GM12874 (cell line): ENCODE measurements at regions not wholly inside any gene's neighbourhood (a gene's known extent, or its start where the extent isn't known, plus 50 kb on each side); places are given as distances from the start of the nearest gene placed in this dataset.

Experiments
- TF ChIP-seq, protein P1 (sequence below): IDR thresholded peaks from 2 replicates; pipeline ENCODE4 v1.5.1; 2011; ENCODE audit warnings: low read depth, mild to moderate bottlenecking, control low read depth, low read length, moderate library complexity; ENCODE audit not compliant: insufficient read depth

DNA sequence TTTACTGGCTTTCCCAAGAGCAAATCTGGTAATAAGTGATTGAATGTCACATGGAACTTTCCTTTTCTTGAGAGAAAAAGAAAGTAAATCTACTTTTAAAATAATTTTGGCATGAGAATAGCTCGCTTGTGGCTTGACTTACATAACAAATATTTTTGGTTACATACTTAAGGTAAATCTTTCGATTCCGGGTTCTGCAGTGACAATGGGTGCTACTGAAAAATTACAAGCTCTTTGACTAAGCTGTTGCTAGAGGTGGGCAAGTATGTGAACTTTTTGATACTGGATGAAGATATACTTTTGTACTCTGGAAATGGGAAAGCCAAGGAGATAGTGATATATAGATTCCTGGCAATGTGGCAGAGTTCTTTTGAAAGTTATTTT is 51.9 kb upstream of the OTOL1 start:
- TF ChIP-seq, protein P1, sequence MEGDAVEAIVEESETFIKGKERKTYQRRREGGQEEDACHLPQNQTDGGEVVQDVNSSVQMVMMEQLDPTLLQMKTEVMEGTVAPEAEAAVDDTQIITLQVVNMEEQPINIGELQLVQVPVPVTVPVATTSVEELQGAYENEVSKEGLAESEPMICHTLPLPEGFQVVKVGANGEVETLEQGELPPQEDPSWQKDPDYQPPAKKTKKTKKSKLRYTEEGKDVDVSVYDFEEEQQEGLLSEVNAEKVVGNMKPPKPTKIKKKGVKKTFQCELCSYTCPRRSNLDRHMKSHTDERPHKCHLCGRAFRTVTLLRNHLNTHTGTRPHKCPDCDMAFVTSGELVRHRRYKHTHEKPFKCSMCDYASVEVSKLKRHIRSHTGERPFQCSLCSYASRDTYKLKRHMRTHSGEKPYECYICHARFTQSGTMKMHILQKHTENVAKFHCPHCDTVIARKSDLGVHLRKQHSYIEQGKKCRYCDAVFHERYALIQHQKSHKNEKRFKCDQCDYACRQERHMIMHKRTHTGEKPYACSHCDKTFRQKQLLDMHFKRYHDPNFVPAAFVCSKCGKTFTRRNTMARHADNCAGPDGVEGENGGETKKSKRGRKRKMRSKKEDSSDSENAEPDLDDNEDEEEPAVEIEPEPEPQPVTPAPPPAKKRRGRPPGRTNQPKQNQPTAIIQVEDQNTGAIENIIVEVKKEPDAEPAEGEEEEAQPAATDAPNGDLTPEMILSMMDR: no peak

DNA sequence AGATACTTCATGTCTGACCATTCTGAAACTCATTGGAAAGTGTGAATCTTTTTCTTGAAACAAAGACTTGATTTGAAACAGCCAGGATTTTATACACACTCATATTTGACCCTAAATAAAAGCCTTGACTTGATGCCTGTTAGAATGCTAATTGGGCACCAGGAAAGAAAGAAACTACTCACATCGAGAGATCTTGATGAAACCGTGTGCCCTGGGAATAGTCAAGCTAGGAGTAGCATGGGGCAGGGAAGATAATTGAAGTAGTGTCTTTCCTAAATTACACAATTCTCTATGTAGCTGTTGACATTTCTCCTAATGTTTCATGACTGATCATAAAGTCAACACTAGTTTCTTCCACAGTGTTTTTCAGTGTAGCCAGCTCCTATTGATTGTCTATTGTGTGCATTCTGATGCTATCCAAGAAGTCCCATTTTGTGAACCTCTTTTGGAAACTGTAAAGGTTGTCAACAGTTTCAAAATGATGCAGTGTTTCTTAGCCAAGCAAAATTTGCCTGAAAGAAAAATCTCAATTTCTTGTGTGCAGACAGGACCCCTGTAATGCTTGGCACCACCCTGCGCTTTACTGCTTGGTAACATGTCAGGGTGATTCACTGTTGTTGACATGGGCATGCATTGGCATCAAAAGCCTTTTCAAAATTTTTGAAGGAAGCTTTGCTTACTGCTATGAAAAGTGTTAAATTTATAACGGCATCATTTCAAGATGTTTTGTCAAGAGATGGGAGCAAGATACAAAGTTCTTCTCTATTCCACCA is 52.5 kb upstream of the OTOL1 start:
- TF ChIP-seq, protein P1: no peak

DNA sequence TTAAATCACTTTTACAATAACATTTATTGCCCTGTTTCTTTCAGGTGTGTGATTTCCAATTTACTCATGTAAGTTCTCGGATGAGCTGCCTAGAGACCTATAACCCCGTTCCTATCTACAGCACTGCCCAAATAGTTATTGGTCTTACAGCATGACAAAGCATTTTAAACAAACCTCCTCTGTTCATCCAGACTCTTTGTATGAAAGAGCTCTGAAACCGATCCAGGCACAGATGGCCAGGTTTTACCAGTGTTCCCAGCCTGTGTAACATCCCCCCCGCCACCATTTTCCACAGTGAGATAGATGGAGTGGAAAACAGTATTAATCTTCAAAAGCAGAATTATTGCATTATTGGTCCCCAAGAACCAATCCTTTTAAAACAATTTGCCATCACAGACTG is 59.0 kb upstream of the SPTSSB start:
- TF ChIP-seq, protein P1: no peak

DNA sequence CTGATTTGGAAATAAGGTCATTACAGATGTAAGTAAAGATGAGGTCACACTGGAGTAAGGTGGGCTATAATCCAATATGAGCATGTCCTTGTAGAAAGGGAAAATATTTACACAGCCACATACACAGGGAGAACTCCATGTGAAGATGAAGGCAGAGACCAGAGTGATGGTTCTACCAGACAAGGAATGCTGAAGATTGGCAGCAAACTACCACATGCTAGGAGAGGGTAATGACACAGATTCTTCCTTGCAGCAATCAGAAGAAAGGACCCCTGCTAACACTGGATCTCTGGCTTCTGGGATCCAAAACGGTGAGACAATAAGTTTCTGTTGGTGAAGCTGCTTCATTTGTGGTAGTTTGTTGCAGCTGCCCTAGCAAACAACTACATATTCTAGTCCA is 56.0 kb upstream of the SPTSSB start:
- TF ChIP-seq, protein P1: no peak

DNA sequence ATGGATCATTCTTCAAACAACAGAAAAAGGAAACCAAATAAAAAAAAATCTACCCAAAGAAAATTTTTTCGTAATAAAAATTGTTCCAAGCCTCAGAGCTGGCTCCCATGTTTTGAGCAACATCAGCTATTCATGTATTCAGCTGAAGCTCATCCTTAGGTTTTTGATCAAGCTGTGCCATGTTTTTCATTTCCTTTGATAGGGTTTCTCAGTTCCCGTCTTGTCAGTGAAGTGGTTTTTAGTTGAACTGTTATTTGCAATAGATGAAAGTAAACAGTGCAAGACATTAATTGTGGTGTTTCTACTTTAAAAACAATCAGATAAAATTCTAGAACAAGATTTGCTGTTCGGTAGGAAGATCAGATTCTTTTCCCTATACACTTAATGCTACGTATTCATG is 55.4 kb upstream of the SPTSSB start:
- TF ChIP-seq, protein P1: no peak

DNA sequence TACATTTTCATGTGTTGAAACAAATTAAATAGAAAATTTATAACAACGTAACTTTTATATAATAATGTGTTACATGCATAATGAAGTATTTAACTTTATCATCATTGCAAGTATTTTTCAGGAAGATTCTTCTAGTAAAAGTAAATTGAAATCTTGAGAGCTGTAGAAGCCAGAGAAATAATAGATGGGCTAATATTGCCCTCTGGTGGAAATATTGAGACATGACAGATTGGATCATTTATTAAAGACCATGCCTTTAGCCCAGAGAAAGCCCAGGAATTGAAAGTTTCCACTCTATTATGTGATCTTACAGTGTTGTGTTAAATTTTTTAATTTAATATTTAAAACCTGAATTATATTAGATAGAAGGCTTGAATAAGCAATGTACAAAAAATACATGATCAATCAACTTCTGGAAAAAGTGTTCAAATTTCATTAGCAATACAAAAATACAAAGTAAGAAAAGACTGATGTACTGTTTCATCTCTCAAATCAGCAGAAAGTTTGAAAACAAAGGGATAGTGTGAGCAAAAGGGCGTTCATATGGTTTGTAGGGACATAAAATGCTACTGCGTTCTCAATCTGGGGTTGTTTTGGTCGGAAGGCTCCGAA is 52.7 kb upstream of the SPTSSB start:
- TF ChIP-seq, protein P1: peak; percentile 19; the same call in 1 of the 2 replicates

DNA sequence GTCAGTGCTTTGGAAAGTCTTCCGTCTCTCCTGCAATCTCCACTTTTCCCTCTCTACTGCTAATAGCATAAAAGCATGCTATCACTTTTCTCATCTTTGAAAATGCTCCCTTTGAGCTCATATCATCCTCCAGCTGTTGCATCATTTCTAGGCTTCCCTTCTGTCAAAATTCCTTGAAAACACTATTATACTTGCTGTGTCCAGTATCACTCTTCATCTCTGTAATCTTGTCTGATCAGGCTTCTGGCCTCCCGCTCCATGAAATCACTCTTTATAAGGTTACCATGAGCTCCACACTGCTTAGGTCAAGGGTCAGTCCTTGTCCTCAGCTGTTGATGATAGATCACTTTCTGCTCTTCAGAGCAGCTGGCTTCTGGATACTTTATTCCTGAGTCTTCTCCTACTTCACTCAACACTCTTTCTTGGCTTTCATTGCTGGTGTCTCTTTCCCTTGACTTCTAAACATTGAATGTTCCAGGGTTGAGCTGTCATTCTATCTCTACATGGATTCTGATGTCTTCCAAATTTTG is 50.9 kb upstream of the SPTSSB start:
- TF ChIP-seq, protein P1: no peak
